Colon (tissue), 2 donors: ENCODE measurements at regions not wholly inside any gene's neighbourhood (a gene's known extent, or its start where the extent isn't known, plus 50 kb on each side); places are given as distances from the start of the nearest gene placed in this dataset.

Source experiments
- FAIRE-seq: peaks from 2 replicates; lab custom pipeline; 2012; peaks lifted over from hg19 to GRCh38; lab: Jason Lieb, UNC
- donor health status: control.
- donor health status: control.

- FAIRE-seq = no peak
These were observed 53.1 kb downstream of the ATXN3L start for GRCh38 chrX:13266641-13267345.

DNA sequence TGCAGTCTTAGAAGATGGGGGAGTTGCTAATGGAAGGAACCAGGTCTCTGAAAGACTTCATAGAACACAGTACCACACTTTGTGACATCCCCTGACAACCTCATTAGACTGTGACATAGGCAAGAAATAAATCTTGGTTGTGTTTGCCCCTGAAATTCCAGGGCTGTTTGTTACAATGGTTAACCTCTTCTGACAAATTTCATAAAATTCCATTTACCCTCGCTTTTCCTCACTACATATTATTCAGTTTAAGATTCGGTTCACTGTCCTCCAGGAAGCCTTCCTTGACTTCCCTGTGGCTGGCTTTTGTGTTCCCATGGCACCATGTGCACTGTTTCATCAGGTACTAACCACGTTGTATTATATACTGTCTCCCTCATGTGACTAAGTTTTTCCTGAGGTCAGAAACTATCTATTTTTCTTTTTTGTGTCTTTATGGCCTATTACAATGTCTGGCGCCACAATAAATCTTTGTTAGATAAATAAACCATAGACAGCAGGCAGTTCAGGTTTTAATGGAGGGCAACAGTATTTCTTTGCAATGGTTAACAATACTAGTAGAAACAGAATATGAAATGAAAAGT, 54.2 kb downstream of the ATXN3L start:
- peak; percentile 94 for FAIRE-seq

- FAIRE-seq = no peak
These were observed 54.7 kb downstream of the ATXN3L start for GRCh38 chrX:13265111-13265510.

- no peak for FAIRE-seq
These were observed 56.1 kb downstream of the ATXN3L start for GRCh38 chrX:13263560-13264251.

GRCh38 chrX:13261348-13261747, 58.5 kb downstream of the ATXN3L start:
- FAIRE-seq = peak; percentile 71

GRCh38 chrX:13260598-13260997, 59.3 kb downstream of the ATXN3L start:
- FAIRE-seq = peak; percentile 71

- no peak for FAIRE-seq
These were observed 61.1 kb downstream of the ATXN3L start for GRCh38 chrX:13258725-13259124.

DNA sequence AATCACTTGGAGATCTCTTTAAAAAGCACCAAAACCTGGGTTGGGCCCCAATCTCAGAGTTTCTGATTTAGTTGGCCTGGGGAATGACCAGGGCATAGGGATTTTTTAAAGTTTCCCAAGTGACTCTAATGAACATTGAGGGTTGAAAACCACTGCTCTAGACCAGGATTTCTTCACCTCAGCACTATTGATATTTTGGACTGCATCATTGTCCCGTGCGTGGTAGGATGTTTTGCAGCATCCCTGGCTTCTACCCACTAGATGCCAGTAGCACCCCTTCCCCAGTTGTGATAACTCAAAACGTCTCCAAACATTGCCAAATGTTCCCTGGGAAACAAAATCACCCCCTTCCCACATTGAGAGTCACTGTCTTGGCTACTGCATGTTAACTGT, 61.8 kb downstream of the ATXN3L start:
- no peak for FAIRE-seq

DNA sequence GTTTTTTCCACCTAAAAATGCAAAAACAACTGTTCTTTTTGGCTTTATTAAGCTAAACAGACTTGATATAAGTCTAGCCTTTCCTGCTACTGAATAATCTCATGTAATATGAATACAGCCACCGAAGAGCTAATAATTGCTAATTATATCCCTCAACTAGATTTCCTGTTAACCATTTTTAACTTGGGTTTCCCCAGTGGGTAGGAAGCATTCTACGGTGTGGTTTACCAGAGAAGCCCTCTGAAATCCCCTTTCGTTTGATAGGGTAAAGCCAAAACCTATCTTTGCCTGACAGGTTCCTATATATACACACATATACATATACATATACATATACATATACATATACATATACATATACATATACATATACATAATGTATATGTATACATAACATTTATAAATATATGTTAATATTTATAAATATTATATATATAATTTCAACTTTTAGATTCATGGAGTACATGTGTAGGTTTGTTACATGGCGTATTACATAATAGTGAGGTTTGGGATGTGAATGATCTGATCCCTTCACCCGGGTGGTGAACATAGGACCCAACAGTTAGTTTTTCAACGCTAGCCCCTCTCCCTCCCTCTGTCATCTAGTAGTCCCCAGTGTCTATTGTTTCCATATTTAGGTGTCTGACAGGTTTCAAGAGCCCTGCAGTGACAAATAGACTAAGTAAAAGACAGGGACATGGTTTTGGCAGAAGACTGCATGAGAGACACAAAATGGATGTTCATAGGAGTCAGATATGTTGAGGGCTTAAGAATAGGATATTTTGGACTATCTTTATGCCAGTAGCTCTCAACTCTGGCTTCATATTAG, 62.4 kb downstream of the ATXN3L start:
- FAIRE-seq = peak; percentile 95

DNA sequence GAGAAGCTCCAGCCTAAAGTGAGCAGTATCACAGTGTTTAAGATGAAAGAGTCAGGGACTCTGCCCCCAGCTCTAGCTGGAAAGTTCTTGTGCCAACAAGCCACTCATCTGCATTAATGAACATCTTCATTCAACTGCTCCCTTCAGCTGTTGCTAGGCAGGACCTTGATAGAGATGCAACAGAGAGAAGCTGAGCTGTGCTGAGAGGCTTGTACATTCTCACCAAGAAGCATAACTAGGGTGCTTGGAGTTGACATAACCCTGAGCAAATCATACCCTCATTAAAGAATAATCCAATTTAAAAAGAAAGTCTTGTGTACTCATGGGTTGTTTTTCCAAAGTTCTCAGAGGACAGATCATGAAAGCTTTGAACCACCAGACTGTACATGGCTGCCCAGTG, 63.2 kb downstream of the ATXN3L start:
- no peak for FAIRE-seq

GRCh38 chrX:13254870-13255269, 65.0 kb downstream of the ATXN3L start:
- no peak for FAIRE-seq

- no peak for FAIRE-seq
These were observed 65.6 kb downstream of the ATXN3L start for GRCh38 chrX:13254076-13254785.

- no peak for FAIRE-seq
These were observed 66.6 kb downstream of the ATXN3L start for GRCh38 chrX:13253223-13253622.

GRCh38 chrX:13252726-13253125, 67.1 kb downstream of the ATXN3L start:
- no peak for FAIRE-seq

DNA sequence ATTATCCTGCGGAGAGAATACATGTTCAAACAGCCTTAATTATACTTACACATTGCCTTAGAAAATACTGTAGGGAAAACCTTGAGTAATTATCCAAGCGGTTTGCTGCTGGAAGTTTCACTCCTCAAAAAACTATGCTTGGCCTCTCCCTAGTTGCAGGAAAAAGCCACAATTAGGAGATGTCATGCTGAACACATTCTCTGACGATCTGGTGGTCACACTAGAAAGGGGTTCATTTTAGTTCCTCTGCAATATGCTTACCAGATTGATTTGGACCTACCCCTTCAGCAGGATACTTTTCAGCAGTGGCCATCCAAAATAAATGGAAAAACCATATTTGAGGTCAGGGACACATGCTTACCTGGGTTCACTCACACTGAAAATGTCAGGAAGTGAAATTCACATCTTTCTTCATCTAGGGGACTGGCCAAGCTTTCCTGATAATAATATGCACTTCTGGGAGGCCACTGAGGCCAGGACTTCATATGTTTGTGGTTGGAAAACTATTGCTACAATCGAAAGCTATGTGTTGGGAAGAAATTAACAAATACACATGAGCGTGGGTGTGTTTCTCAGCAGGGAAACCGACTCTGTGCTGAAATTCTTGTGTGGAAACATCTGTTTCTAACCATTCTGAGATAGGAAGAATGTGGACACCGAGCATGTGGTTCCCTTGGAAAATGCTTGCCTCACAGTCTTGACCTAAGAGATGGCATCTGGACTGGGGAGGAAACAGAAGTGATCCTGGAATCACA, 68.8 kb downstream of the ATXN3L start:
- no peak for FAIRE-seq

DNA sequence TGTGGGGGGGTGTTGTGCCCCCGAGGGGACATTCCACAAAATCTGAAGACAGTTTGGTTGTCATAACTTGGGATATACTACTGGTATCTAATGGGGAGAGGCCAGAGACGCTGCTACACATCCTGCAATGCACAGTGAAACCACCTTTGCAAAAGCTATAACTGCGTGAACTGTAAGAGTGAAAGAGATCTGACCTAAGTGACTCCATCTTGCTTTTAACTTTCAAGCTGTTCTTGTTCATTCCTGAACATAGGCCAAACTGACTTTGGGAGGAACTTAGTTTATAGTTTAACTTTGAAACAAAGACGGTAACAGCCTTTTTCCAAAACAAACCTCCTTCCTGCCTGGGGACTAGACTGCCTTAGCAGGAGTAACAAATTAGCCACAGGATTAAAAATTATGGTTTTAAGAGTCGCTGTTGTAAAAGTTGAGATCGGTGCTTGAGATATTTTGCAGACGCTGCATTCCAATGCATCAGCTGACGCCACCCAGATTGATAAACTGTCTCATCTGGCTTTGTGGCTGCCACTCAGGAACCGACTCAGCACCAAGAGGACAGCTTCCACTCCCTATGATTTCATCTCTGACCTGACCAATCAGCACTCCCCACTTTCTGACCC, 70.9 kb downstream of the ATXN3L start:
- FAIRE-seq = no peak

- FAIRE-seq = no peak
These were observed 80.6 kb downstream of the ATXN3L start for GRCh38 chrX:13239272-13239671.

GRCh38 chrX:13235930-13236329, 83.9 kb downstream of the ATXN3L start:
- FAIRE-seq = peak; percentile 87

- FAIRE-seq = no peak
These were observed 87.4 kb downstream of the ATXN3L start for GRCh38 chrX:13232484-13232883.

- no peak for FAIRE-seq
These were observed 93.6 kb downstream of the ATXN3L start for GRCh38 chrX:13226214-13226613.
